Activated T-cell treated with anti-CD3 and anti-CD28 coated beads, Interleukin-2, amount 50 U/mL, for 1 hour (primary cell): ENCODE measurements at regions not wholly inside any gene's neighbourhood (a gene's known extent, or its start where the extent isn't known, plus 50 kb on each side); places are given as distances from the start of the nearest gene placed in this dataset.
"Not testable (repeated sequence)": the region's sequence is repeated elsewhere in the genome, so short reads cannot be mapped to it uniquely, and the experiment has no call there.

Experiments used
- DNase-seq: peaks from one replicate; pipeline ENCODE4 v3.0.0-alpha.2; 2020

DNA sequence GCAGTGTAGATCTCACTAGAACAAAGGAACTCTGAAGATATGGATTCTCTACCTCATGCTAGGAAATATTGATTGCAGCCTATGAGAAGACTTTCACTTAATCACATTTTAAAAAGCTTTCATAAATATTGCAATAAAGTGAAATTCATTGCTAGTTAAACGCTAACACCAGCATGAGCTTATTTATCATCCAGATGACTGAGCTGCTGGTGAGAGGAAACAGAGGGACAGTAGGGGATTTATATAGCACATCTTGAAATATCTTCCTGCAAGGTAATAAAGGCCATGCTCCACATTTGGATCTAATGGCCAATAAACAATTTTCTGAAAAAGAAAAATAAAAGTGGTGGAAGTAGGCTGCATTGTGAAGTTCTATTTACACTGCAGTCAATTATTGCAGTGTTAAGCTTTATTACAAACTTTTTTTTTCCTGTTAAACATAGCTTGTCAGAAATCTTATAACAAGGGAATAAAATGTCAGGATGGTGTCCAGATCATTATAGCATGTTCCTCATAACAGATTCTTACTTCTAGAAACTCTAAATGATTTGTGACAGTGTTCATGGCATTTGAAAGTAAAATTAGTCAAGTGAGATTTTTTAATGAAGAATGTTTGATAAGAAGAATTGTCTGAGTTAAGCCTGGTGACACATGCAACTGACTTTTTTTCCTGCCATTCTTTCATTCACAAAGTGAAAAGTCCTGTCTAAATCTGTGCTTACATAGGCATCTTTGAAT lies 342.6 kb downstream of the DMAC1 start:
- no peak for DNase-seq

DNA sequence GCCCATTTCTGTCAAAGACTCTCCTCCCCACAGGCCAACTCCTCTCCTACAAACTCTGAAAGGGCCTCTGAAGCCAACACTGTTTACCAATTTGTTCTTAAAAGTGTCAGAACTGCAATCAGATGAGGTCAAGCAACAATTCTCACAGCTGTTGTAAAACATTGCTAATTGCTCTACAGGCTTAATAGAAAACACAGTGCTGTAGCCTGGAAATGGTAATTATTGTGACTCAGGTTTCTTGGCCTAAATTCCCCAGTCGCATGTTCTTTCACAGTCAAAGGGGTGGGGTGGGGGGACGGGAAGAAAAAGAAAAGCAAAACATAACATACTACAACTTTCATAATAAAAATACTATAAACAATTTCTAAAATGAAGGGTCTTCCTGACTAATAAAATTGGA lies 343.2 kb downstream of the DMAC1 start:
- DNase-seq: no peak

DNA sequence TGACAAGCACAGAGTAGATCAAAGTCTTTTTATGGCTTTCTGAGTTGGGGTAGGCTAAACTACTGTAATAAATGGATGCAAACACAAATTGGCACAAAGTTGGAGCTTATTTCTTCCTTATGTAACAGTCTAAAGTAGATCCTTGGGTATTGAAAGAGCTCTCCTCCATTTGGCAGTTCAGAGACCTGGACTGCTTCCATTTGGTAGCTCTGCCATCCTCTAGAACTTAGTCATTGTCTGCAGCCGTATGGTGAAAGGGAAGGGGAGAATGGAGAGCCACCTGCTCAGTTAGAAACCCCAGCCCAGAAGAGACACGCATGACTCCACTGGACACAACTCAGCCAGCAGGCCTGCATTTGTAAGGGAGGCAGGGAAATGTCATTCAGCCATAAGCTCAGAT lies 345.0 kb downstream of the DMAC1 start:
- no peak for DNase-seq

GRCh38 chr9:7452378-7452777 lies 347.2 kb downstream of the DMAC1 start:
- DNase-seq: no peak

DNA sequence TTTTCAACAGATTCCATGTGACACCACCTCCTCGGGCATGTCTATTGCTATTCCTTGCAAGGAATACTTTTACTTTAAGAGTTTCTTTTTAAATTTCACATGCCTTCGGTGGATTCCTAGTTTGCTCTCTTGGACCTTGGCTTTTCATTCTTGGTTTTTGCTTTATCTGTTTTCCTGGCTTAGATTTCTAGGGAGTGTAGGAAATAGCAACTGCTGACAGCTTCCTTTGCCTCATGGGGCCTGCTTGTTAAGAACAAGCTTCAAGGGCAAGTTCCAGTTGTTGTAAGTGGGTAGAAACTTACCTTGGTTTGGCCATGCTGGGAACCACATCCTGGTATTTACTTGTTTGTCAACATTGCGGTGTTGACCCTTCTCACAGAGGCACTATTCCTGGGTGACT lies 348.5 kb downstream of the DMAC1 start:
- DNase-seq: no peak

GRCh38 chr9:7443541-7443940 lies 356.0 kb downstream of the DMAC1 start:
- no peak for DNase-seq

DNA sequence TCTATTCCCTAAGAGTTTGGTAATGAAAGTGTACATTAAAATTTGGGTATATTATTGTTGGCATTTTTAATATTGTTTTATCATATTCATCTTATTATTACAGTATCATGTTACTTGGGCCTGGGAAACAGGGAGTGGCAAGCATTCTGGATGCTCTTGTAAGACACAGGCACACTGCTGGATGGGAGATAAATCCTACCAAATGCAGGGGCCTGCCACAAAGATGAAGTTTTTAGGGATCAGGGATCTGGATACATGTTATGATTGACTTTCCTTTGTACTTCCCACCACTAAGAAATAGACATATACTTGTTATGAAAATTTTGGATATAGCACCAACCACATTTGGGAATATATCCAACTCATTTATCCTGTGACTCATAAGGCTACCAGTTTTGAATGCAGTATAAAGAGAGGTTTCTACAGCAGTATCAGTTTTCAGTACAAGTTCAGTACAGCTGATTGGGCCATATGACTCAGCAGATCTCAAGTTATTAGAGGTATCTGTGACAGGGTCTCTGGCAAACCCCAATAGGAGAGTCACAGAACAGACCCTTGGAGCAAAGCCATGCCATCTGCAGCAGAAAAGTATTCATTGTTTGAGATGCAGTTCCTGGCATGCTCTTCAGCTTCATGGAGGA lies 360.1 kb downstream of the DMAC1 start:
- no peak for DNase-seq

GRCh38 chr9:7436754-7437153 lies 362.8 kb downstream of the DMAC1 start:
- no peak for DNase-seq

DNA sequence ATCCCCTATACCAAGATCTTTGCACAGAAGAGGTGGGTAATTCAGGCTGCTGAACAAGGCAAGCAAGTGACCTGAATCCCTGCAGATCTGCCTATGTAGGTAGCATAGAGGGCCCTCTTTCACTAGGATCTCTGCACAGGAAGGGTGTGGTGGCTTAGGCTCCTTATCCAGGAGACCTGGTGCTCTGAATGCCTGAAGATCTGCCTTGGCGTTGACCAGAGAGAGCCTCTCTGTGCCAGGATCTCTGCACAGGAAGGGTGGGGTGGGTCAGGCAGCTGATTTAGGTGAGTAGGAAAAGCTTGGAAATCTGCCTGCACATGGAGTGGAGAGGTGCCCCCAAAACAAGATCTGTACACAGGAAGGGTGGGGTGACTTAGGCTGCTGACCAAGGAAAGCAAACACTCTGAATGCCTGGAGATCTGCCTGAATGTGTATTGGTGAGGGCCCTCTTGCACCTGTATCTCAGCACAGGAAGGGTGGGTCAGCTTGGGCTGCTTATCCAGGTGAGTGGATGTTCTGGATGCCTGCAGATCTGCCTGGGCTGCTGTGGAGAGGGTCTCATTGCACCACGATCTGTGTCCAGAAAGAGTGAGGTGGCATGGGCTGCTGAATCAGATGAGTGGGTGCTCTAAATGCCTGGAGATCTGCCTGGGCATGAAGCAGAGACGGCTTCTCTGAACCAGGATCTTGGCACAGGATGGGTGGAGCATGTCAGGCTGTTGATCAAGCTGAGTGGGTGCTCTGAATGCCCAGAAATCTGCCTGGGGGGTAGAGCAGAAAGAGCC lies 365.9 kb downstream of the DMAC1 start:
- DNase-seq: no peak

DNA sequence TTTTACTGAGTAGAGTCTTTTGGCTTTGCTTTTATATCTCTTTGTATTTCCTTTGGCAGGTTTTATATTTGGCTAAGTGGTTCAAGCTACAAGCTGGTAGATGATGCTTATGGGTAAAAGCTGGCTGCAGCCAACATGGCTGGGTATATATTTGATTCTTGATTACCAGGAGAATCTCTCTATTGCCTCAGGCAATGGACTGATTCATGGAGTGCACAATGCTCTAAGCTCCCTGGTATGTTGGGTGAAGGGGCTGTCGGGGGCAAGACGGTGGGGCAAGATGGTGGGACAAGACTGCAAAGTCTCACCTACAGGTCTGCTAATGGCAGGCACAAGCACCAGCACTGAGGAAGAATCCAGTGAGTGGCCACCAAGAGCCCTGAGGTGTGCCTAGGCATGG lies 366.6 kb downstream of the DMAC1 start:
- no peak for DNase-seq

DNA sequence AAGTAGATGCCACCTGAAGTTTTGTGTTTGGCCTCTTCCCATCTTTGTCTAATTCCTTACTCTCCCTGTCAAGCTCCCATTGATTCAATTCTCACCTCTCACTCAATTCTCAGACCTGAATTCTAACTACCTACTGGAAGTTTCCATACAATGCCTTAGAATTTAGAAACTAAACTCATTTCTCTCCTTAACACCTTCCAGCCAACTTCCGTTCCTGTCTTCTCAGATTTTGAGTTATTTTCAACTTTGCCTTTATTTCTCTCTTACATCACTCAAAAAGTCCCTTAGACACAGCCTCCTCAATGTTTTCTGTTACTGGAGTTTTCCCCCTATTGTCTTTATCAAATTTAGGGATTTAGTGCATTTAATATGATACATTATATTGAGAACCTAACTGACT lies 382.2 kb downstream of the DMAC1 start:
- not testable (repeated sequence) for DNase-seq

- DNase-seq: no peak
Measured at GRCh38 chr9:7415836-7416235, 383.7 kb downstream of the DMAC1 start.

GRCh38 chr9:7408845-7409244 lies 390.7 kb downstream of the DMAC1 start:
- DNase-seq: no peak

DNA sequence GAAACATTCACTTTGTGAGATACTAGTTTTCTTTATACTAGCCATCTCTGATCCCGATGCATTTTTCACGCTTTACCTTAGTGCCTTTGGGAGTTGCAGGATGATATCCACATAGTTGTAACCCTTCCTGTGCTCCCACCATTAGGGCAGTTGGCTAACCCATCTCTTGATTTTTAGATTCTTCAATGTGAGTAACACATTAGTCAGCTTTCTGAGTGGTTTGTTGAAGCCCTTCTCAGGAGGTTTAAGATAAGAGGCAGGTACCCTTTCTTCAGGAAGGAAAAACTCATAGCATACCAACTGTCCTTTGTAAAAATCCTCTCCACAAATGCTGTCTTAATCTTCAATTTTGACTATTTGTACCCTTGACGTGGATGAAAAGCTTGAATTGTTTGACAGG lies 392.3 kb downstream of the DMAC1 start:
- DNase-seq: no peak

GRCh38 chr9:7405924-7406604 lies 393.5 kb downstream of the DMAC1 start:
- no peak for DNase-seq

GRCh38 chr9:7403839-7404487 lies 395.6 kb downstream of the DMAC1 start:
- no peak for DNase-seq

DNA sequence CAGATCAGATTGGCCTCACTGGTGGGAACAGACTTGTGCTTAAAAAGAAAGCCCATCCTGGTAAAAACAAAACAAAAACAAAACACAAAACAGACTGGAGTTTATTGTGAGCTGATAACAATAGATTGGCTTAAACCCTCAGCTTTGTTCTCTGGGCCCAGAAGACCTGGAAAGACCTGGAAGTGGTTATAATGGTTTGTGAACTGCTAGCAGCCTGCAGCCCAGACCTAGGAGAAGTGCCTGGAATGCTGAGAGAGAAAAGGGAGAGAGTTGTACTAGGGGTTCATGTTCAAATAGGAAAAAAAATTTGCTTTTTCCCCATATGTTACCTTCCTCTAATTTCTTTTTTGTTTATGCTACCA lies 396.6 kb downstream of the DMAC1 start:
- DNase-seq: no peak

DNA sequence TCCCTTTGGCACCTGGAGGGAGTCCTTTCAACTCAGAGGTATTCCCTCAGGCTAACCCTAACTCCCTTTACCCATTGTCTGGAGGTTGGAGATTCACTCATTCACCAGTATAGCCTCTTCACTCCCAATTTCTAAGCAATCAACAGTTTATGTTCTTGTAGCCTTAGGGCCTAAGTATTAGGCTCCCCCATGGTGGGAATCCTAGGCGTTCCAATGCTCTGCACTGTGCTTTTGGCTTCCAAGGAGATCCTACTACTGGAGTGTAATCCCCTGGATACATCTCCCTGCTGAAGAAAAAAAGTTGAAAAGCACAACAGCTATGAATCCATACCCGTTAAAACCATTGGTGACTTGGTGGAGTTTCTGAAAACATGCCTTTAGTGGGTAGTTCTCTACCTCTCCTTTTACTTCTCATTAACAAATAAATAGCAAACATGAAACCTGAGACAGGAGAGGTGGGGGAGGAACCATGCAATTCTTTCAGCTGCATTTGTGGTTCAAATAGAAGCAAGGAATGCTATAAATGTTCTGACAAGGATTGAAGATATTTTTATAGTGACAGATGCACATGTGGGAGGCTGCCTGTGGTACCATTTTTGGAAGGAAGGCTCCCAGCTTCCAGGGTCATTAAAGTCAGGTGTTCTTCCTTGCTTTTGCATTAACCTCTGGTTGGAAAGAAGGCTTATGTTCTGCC lies 397.1 kb downstream of the DMAC1 start:
- no peak for DNase-seq

DNA sequence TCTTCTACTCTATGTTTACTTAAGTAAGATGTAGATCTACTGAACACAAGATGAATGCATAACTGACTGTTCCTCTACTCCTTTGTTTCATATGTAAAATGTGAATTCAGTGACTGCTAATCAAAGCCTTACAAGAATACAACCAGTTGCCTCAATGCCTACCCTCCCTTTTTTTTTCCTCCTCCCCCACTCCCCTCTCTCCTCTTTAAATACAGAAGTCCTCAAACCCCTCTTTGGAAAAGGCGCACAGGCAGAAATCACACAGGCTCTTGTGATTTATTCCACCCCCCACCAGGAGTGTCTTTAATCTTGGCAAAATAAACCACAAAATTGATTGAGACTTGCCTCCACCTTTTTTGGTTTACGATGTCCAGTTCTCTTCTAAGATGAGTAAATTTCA lies 398.5 kb downstream of the DMAC1 start:
- no peak for DNase-seq

GRCh38 chr9:7394002-7394774 lies 405.4 kb downstream of the DMAC1 start:
- no peak for DNase-seq

- no peak for DNase-seq
Measured at GRCh38 chr9:7392148-7392547, 407.4 kb downstream of the DMAC1 start.

- no peak for DNase-seq
Measured at GRCh38 chr9:7388755-7389154, 410.8 kb downstream of the DMAC1 start.
